ENCODE measurements at regions not wholly inside any gene's neighbourhood (a gene's known extent, or its start where the extent isn't known, plus 50 kb on each side); places are given as distances from the start of the nearest gene placed in this dataset.

- BruUV-seq (replicated peaks): no TSS peak
- ATAC-seq: no peak
- POLR2A ChIA-PET (ENCODE audit: unreplicated experiment): no interaction called here
Measured at GRCh38 chr10:46232084-46232483, 54.7 kb upstream of the ANTXRL start.

GRCh38 chr10:46232666-46233065 is 54.1 kb upstream of the ANTXRL start:
- Histone ChIP-seq H3K4me2 (ENCODE audit: low read length) (no peak overlapping the region), H3K9me2 (replicated peaks; ENCODE audit: low read length) (no peaks in the 10 kb centered on the region), H4K20me1 (ENCODE audit: low read length) (no peaks in the 10 kb centered on the region), H3K9ac (ENCODE audit: low read length) (no peak overlapping the region), H3K36me3 (ENCODE audit: low read depth, low read length) (no peaks in the 10 kb centered on the region), H3K4me3 (ENCODE audit: low read length) (no peak overlapping the region), H3K27me3 (ENCODE audit: low read length) (no peaks in the 10 kb centered on the region), H2AFZ (ENCODE audit: low read length) (no peak overlapping the region), H3F3A (ENCODE audit: low read length, unreplicated experiment) (no peaks in the 10 kb centered on the region), H3K9me3 (ENCODE audit: low read length) (no peaks in the 10 kb centered on the region), H3K79me2 (ENCODE audit: low read length) (no peaks in the 10 kb centered on the region), H3K27ac (ENCODE audit: low read length) (no peak overlapping the region), H3K4me1 (ENCODE audit: insufficient read depth, low read length) (no peaks in the 10 kb centered on the region)
- ATAC-seq (no peak), DNase-seq (no peak)
- no TSS peak for BruUV-seq (replicated peaks)
- intact Hi-C loops (cut with micrococcal nuclease): no loop called here
- ChIA-PET POLR2A (ENCODE audit: unreplicated experiment) (no interaction called here), CTCF (no interaction called here)
- TF ChIP-seq EZH2phosphoT487 (IDR thresholded peaks at IDR 0.05; ENCODE audit: borderline replicate concordance, low read length) (no peak), CTCF (conservative IDR thresholded peaks at IDR 0.05; ENCODE audit: low read depth, low read length) (no peak), EZH2 (IDR thresholded peaks at IDR 0.05; ENCODE audit: low read length, unreplicated experiment) (no peak)

More at GRCh38 chr10:46232084-46232483, 54.7 kb upstream of the ANTXRL start:
- Histone ChIP-seq H3K36me3 (ENCODE audit: low read depth, low read length) (no peaks in the 10 kb centered on the region), H4K20me1 (ENCODE audit: low read length) (no peaks in the 10 kb centered on the region), H3K9me2 (replicated peaks; ENCODE audit: low read length) (no peaks in the 10 kb centered on the region), H3K27me3 (ENCODE audit: low read length) (no peaks in the 10 kb centered on the region), H3K9ac (ENCODE audit: low read length) (no peak overlapping the region), H3K9me3 (ENCODE audit: low read length) (no peaks in the 10 kb centered on the region), H3K79me2 (ENCODE audit: low read length) (no peaks in the 10 kb centered on the region), H3K27ac (ENCODE audit: low read length) (no peak overlapping the region), H3K4me2 (ENCODE audit: low read length) (no peak overlapping the region), H3F3A (ENCODE audit: low read length, unreplicated experiment) (no peaks in the 10 kb centered on the region), H3K4me3 (ENCODE audit: low read length) (no peak overlapping the region), H2AFZ (ENCODE audit: low read length) (no peak overlapping the region), H3K4me1 (ENCODE audit: insufficient read depth, low read length) (no peaks in the 10 kb centered on the region)
- TF ChIP-seq EZH2 (IDR thresholded peaks at IDR 0.05; ENCODE audit: low read length, unreplicated experiment) (no peak), CTCF (conservative IDR thresholded peaks at IDR 0.05; ENCODE audit: low read depth, low read length) (no peak)
- CTCF ChIA-PET: no interaction called here
- intact Hi-C loops (cut with micrococcal nuclease): no loop called here
- no peak for DNase-seq

GRCh38 chr10:46233181-46233580 is 53.6 kb upstream of the ANTXRL start:
- intact Hi-C loops (cut with micrococcal nuclease): no loop called here
- no peak overlapping the region for H3K27ac ChIP-seq (ENCODE audit: low read length)
- H3K36me3 ChIP-seq (ENCODE audit: low read depth, low read length): no peaks in the 10 kb centered on the region
- no peaks in the 10 kb centered on the region for H3K9me3 ChIP-seq (ENCODE audit: low read length)
- no TSS peak for BruUV-seq (replicated peaks)
- no peaks in the 10 kb centered on the region for H3F3A ChIP-seq (ENCODE audit: low read length, unreplicated experiment)
- H2AFZ ChIP-seq (ENCODE audit: low read length): no peak overlapping the region
- DNase-seq (no peak), ATAC-seq (no peak)
- H3K4me3 ChIP-seq (ENCODE audit: low read length): no peak overlapping the region
- ChIA-PET POLR2A (ENCODE audit: unreplicated experiment) (no interaction called here), CTCF (no interaction called here)
- H4K20me1 ChIP-seq (ENCODE audit: low read length): no peaks in the 10 kb centered on the region
- no peaks in the 10 kb centered on the region for H3K79me2 ChIP-seq (ENCODE audit: low read length)
- H3K4me1 ChIP-seq (ENCODE audit: insufficient read depth, low read length): no peaks in the 10 kb centered on the region
- no peaks in the 10 kb centered on the region for H3K9me2 ChIP-seq (replicated peaks; ENCODE audit: low read length)
- TF ChIP-seq CTCF (conservative IDR thresholded peaks at IDR 0.05; ENCODE audit: low read depth, low read length) (no peak), EZH2phosphoT487 (IDR thresholded peaks at IDR 0.05; ENCODE audit: borderline replicate concordance, low read length) (no peak), EZH2 (IDR thresholded peaks at IDR 0.05; ENCODE audit: low read length, unreplicated experiment) (no peak)
- H3K9ac ChIP-seq (ENCODE audit: low read length): no peak overlapping the region
- H3K4me2 ChIP-seq (ENCODE audit: low read length): no peak overlapping the region
- H3K27me3 ChIP-seq (ENCODE audit: low read length): no peaks in the 10 kb centered on the region

All from PC-3 (cell line).